Lower leg skin (tissue), 3 donors: ENCODE measurements at regions not wholly inside any gene's neighbourhood (a gene's known extent, or its start where the extent isn't known, plus 50 kb on each side); places are given as distances from the start of the nearest gene placed in this dataset.

Experiments
- POLR2A ChIP-seq, 2 donors: fragments of 450-650 bp; IDR thresholded peaks; one replicate each; pipeline ENCODE4 v1.6.1; 2016 to 2017; ENCODE audit warnings: antibody characterized with exemption in 2 of 2, mild to moderate bottlenecking in 1 of 2, moderate library complexity in 1 of 2
- TF ChIP-seq, protein P1 (sequence below), 3 donors: fragments of 450-650 bp; IDR thresholded peaks; one replicate each; pipeline ENCODE4 v1.5.1; 2016; ENCODE audit warnings: antibody characterized with exemption in 3 of 3, mild to moderate bottlenecking in 3 of 3, moderate library complexity in 2 of 3

DNA sequence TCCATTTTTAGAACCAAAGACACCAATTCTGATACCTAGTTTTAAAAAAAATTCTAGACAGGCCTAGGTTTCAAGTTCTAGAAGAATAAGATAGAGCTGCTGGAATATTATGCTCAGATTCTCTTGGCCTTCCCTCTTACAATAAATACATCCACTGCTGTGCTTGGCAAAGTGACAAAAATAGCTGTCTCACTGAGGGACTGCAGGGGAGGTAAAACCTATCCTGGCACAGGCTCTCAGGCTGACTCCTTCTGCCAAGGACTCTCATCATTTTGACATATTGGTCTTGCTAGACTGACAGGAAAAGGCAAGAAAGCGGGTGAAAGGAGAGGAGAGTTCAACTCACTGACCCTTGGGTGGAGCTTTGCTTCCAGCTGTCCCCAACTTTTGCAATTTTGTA lies 197.0 kb upstream of the LHX8 start:
- TF ChIP-seq POLR2A (IDR thresholded peaks at IDR 0.05) = no peak
- TF ChIP-seq, protein P1, sequence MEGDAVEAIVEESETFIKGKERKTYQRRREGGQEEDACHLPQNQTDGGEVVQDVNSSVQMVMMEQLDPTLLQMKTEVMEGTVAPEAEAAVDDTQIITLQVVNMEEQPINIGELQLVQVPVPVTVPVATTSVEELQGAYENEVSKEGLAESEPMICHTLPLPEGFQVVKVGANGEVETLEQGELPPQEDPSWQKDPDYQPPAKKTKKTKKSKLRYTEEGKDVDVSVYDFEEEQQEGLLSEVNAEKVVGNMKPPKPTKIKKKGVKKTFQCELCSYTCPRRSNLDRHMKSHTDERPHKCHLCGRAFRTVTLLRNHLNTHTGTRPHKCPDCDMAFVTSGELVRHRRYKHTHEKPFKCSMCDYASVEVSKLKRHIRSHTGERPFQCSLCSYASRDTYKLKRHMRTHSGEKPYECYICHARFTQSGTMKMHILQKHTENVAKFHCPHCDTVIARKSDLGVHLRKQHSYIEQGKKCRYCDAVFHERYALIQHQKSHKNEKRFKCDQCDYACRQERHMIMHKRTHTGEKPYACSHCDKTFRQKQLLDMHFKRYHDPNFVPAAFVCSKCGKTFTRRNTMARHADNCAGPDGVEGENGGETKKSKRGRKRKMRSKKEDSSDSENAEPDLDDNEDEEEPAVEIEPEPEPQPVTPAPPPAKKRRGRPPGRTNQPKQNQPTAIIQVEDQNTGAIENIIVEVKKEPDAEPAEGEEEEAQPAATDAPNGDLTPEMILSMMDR (IDR thresholded peaks at IDR 0.05) = no peak
